Stomach (tissue), 4 donors: ENCODE measurements at regions not wholly inside any gene's neighbourhood (a gene's known extent, or its start where the extent isn't known, plus 50 kb on each side); places are given as distances from the start of the nearest gene placed in this dataset.

Source experiments
- POLR2A ChIP-seq, 4 donors: fragments of 450-650 bp; IDR thresholded peaks; one replicate each; pipeline ENCODE4 v1.6.1; 2016; ENCODE audit warnings: antibody characterized with exemption in 4 of 4, control low read depth in 2 of 4, mild to moderate bottlenecking in 1 of 4, moderate library complexity in 1 of 4
- TF ChIP-seq, protein P1 (sequence below), 7 experiments: fragments of 450-650 bp in 4 of 7; fragments of 200-600 bp in 3 of 7; sonication (generic) in 3 of 7; IDR thresholded peaks; one replicate each; pipeline ENCODE4 v1.5.1; 2016 to 2019; ENCODE audit warnings: antibody characterized with exemption in 7 of 7, control low read depth in 2 of 7, mild to moderate bottlenecking in 1 of 7

- TF ChIP-seq POLR2A (IDR thresholded peaks at IDR 0.05): no peak
- TF ChIP-seq, protein P1, sequence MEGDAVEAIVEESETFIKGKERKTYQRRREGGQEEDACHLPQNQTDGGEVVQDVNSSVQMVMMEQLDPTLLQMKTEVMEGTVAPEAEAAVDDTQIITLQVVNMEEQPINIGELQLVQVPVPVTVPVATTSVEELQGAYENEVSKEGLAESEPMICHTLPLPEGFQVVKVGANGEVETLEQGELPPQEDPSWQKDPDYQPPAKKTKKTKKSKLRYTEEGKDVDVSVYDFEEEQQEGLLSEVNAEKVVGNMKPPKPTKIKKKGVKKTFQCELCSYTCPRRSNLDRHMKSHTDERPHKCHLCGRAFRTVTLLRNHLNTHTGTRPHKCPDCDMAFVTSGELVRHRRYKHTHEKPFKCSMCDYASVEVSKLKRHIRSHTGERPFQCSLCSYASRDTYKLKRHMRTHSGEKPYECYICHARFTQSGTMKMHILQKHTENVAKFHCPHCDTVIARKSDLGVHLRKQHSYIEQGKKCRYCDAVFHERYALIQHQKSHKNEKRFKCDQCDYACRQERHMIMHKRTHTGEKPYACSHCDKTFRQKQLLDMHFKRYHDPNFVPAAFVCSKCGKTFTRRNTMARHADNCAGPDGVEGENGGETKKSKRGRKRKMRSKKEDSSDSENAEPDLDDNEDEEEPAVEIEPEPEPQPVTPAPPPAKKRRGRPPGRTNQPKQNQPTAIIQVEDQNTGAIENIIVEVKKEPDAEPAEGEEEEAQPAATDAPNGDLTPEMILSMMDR (IDR thresholded peaks at IDR 0.05): no peak
Measured at GRCh38 chr1:87840767-87841166, 512.1 kb downstream of the LMO4 start.
